Esophagus muscularis mucosa (tissue), 4 donors: ENCODE measurements at regions not wholly inside any gene's neighbourhood (a gene's known extent, or its start where the extent isn't known, plus 50 kb on each side); places are given as distances from the start of the nearest gene placed in this dataset.

ENCODE experiments used
- DNase-seq: peaks from one replicate; pipeline ENCODE4 v3.0.0-alpha.2; 2017; ENCODE audit errors: extremely low spot score
- H3K27ac ChIP-seq, 4 donors: fragments of 200-600 bp; sonication (generic); replicated peaks in 1 of 4; 1 replicate in 3 of 4; 2 replicates in 1 of 4; pipeline ENCODE4 v1.5.1; 2016 to 2019; ENCODE audit warnings: mild to moderate bottlenecking in 1 of 4
- H3K27me3 ChIP-seq, 4 donors: fragments of 200-600 bp; sonication (generic); one replicate each; pipeline versions ENCODE4 v1.5.1 to v1.6.0; 2016 to 2019
- H3K36me3 ChIP-seq, 4 donors: fragments of 200-600 bp; sonication (generic); one replicate each; pipeline ENCODE4 v1.5.1; 2016 to 2019
- H3K4me1 ChIP-seq, 4 donors: fragments of 200-600 bp; sonication (generic); one replicate each; pipeline ENCODE4 v1.5.1; 2016 to 2019
- H3K4me3 ChIP-seq, 4 donors: fragments of 200-600 bp; sonication (generic); 1 replicate in 2 of 4; 2 replicates in 2 of 4; pipeline ENCODE4 v1.5.1; 2016 to 2019; ENCODE audit warnings: mild to moderate bottlenecking in 4 of 4, moderate library complexity in 1 of 4
- H3K9me3 ChIP-seq, 4 donors: fragments of 200-600 bp; sonication (generic); 1 replicate in 3 of 4; 2 replicates in 1 of 4; pipeline ENCODE4 v1.5.1; 2016 to 2019
- EP300 ChIP-seq: sonication (generic); formaldehyde crosslinking; IDR thresholded peaks from one replicate; pipeline ENCODE4 v1.6.1; 2017; ENCODE audit warnings: antibody characterized with exemption
- POLR2A ChIP-seq: fragments of 450-650 bp; IDR thresholded peaks from one replicate; pipeline ENCODE4 v1.6.1; 2017; ENCODE audit warnings: antibody characterized with exemption, moderate library complexity, mild to moderate bottlenecking, low read depth
- POLR2AphosphoS5 ChIP-seq, 2 donors: sonication (generic); formaldehyde crosslinking; IDR thresholded peaks; one replicate each; pipeline ENCODE4 v1.6.1; 2017; ENCODE audit warnings: antibody characterized with exemption in 2 of 2
- whole genome bisulfite sequencing: methylation state at CpG from one replicate; pipeline ENCODE4 v1.1.5; 2018; 5-methylcytosine and 5-hydroxymethylcytosine counted together
- intact Hi-C: fragments of 100-400 bp; cut with DNase I; formaldehyde crosslinking; loops from one replicate; pipeline ENCODE4 v1.15.1; 2023
- TF ChIP-seq, protein P1 (sequence below), 3 experiments: fragments of 200-600 bp in 2 of 3; fragments of 450-650 bp in 1 of 3; sonication (generic) in 2 of 3; IDR thresholded peaks; one replicate each; pipeline ENCODE4 v1.5.1; 2017 to 2019; ENCODE audit warnings: antibody characterized with exemption in 3 of 3, mild to moderate bottlenecking in 2 of 3, moderate library complexity in 1 of 3

DNA sequence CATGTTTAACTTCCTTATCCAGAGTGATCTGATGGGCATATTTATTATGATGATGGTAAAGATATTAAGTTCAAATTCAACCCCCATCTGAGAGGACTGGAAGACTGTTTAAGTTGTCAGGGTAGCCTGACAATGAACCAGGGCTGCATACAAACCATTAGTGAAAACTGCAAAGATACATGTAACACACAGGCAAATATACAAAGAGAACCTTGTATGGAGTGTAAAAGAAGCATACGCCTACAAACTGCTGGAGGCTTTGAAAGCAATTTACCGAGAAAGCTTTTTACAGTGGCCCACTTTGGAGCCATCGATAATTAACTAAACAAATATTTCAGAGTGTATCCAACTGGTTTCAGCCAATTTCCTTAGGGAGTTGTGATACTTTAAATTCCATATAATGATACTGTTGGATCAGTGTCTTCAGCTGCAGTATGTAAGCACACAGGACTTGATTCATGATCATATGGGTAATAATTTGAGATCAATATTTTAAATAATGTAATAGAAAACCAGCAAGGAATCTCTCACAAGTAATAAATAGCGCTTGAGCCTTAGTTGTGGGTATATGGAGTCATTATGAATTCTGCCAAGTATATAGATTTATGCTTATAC lies 231.5 kb upstream of the SPRY2 start:
- H3K4me3 ChIP-seq, result no peak overlapping the region
- H3K27ac ChIP-seq, result no peak overlapping the region
- 76% methylated on average over 4 of the region's 4 CpGs for WGBS
- H3K9me3 ChIP-seq, result no peaks in the 10 kb centered on the region
- peaks cover 7 to 22% (median 11%) of the 10 kb centered on the region in 4 donors for H3K4me1 ChIP-seq
- no peak for DNase-seq
- H3K36me3 ChIP-seq, result no peaks in the 10 kb centered on the region
- H3K27me3 ChIP-seq, result no peaks in the 10 kb centered on the region
- TF ChIP-seq EP300 (no peak), POLR2A (no peak), POLR2AphosphoS5 (IDR thresholded peaks at IDR 0.05) (no peak)
- TF ChIP-seq, protein P1, sequence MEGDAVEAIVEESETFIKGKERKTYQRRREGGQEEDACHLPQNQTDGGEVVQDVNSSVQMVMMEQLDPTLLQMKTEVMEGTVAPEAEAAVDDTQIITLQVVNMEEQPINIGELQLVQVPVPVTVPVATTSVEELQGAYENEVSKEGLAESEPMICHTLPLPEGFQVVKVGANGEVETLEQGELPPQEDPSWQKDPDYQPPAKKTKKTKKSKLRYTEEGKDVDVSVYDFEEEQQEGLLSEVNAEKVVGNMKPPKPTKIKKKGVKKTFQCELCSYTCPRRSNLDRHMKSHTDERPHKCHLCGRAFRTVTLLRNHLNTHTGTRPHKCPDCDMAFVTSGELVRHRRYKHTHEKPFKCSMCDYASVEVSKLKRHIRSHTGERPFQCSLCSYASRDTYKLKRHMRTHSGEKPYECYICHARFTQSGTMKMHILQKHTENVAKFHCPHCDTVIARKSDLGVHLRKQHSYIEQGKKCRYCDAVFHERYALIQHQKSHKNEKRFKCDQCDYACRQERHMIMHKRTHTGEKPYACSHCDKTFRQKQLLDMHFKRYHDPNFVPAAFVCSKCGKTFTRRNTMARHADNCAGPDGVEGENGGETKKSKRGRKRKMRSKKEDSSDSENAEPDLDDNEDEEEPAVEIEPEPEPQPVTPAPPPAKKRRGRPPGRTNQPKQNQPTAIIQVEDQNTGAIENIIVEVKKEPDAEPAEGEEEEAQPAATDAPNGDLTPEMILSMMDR (IDR thresholded peaks at IDR 0.05), result no peak
- intact Hi-C loops, result no loop called here

DNA sequence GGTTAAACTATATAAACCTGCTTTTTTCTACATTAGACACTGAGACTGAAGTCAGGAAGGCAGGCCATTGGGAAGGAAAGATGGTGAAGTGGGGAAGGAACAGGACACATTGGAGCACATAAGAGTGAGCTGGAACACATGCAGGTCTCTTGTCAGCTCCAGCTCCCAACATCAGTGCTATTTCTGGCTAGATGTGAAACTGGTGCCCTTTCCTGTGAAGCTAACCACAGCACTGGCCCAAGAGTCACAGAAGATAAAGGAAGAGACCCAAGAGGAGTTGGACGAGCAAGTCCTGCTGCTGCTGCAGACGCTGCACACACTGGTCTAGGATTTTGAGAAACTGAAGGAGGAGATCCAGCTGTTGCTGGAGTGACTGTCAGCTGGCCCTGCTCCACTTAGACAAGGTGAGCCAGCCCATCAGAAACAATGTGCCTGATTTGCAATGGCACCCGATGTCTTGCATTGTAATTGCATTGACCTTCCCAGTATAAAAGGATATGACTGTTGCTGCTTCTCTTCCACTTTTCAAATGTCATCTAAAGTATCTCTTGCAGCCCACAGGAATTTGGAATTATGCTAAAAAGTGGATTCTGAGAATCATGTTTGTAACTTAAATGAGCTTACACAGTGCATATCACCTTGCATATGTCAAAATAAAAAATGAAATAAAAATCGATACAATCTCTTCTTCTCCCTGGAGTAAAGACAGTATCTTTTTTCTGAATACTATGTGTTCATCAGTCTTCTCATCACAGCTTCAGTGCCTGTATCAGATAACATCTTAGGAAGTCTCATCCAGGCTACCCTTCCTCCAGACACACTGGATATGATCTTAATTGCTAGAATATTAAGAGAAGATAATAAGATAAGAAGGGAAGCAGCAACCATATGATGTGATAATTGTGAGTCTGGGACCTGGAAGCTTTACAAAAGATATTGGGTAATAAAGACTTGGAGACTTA lies 230.7 kb upstream of the SPRY2 start:
- no peak for DNase-seq
- Histone ChIP-seq H3K27me3 (no peaks in the 10 kb centered on the region), H3K36me3 (no peaks in the 10 kb centered on the region), H3K9me3 (no peaks in the 10 kb centered on the region), H3K4me3 (no peak overlapping the region), H3K4me1 (peaks cover 7 to 22% (median 11%) of the 10 kb centered on the region in 4 donors), H3K27ac (no peak overlapping the region)
- WGBS, result 72% methylated on average over 3 of the region's 4 CpGs
- intact Hi-C loops, result no loop called here
- no peak for TF ChIP-seq EP300
- TF ChIP-seq, protein P1 (IDR thresholded peaks at IDR 0.05), result no peak
- no peak for TF ChIP-seq POLR2A
- TF ChIP-seq POLR2AphosphoS5 (IDR thresholded peaks at IDR 0.05), result no peak

DNA sequence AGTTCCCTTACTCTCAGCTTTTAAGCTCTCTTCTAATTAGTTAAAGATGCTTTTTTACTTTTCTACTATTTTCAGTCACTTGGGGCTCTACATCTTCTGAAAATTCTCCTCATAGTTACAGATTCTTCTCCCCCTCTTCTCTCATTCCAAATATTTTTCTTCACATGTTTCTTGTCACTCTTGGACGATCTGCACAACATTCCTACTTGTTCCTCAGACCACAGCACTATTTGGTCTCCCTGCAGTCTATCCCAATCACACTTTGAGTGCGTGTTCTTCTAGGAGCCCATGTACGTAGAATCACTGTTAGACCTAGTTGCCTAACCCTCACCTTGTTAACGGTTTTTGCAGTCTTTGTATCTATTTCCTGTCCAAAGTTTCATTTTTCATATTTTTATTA lies 222.5 kb upstream of the SPRY2 start:
- no peaks in the 10 kb centered on the region for H3K9me3 ChIP-seq
- intact Hi-C loops, result no loop called here
- no peak overlapping the region for H3K4me3 ChIP-seq
- no peak overlapping the region for H3K27ac ChIP-seq
- H3K4me1 ChIP-seq, result no peaks in the 10 kb centered on the region
- no peaks in the 10 kb centered on the region for H3K27me3 ChIP-seq
- DNase-seq, result no peak
- no peaks in the 10 kb centered on the region for H3K36me3 ChIP-seq
- TF ChIP-seq EP300 (no peak), POLR2AphosphoS5 (IDR thresholded peaks at IDR 0.05) (no peak), POLR2A (no peak)
- TF ChIP-seq, protein P1 (IDR thresholded peaks at IDR 0.05), result no peak
- 57% methylated on average over 4 of the region's 4 CpGs for WGBS

DNA sequence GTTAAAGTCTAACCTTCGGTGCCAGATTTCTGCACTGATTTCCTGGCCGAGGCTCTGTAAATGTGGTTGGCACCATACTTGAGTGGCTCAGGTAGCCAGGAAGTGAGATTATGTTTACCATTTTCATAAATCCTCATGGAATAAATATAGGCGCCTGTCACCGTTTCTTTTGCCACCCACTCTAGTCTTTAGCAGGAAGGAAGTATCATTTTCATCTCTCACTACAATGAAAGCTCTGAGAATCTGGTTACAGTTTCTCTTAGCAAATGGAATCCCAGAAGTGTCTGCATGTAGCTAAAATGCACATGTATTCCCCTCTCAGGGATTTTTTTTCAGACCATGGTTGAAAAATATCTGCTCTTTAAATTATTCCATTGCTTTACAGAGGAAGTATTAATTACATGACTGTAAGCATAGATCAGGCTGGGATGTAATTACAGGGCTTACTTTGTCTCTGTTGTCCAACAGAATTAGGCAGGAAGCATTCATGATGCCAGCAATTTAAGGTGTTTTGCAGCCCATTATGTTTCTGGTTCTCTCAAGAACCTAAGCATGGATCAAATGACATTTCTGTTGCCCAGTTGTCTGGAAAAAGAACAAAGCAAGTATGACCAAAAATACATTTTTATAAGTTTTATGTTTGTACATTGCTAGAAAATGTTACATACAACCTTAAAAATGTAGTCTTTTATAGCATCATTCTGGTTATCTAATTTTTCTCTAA lies 221.7 kb upstream of the SPRY2 start:
- H3K27ac ChIP-seq, result no peak overlapping the region
- 63% methylated on average over 4 of the region's 4 CpGs for WGBS
- H3K36me3 ChIP-seq, result no peaks in the 10 kb centered on the region
- no peak overlapping the region for H3K4me3 ChIP-seq
- no peaks in the 10 kb centered on the region for H3K27me3 ChIP-seq
- H3K4me1 ChIP-seq, result no peaks in the 10 kb centered on the region
- intact Hi-C loops, result no loop called here
- DNase-seq, result no peak
- TF ChIP-seq POLR2A (no peak), EP300 (no peak), POLR2AphosphoS5 (IDR thresholded peaks at IDR 0.05) (no peak)
- TF ChIP-seq, protein P1 (IDR thresholded peaks at IDR 0.05), result no peak
- no peaks in the 10 kb centered on the region for H3K9me3 ChIP-seq
